GM12801 (cell line): ENCODE measurements at regions not wholly inside any gene's neighbourhood (a gene's known extent, or its start where the extent isn't known, plus 50 kb on each side); places are given as distances from the start of the nearest gene placed in this dataset.

Experiments used
- CTCF ChIP-seq: IDR thresholded peaks from one replicate; pipeline ENCODE4 v1.5.1; 2011; ENCODE audit warnings: control low read depth; ENCODE audit not compliant: insufficient read length; ENCODE audit errors: extremely low read depth

GRCh38 chr17:5975661-5976060 lies 94.5 kb upstream of the WSCD1 start:
- TF ChIP-seq CTCF = no peak

GRCh38 chr17:5976251-5976650 lies 93.9 kb upstream of the WSCD1 start:
- TF ChIP-seq CTCF = no peak

GRCh38 chr17:5978496-5978895 lies 91.7 kb upstream of the WSCD1 start:
- TF ChIP-seq CTCF = no peak

- no peak for TF ChIP-seq CTCF
These were observed 89.2 kb upstream of the WSCD1 start for GRCh38 chr17:5980941-5981340.

GRCh38 chr17:5986644-5987043 lies 83.5 kb upstream of the WSCD1 start:
- TF ChIP-seq CTCF = no peak

GRCh38 chr17:6000426-6000825 lies 69.8 kb upstream of the WSCD1 start:
- no peak for TF ChIP-seq CTCF

GRCh38 chr17:6005939-6006338 lies 64.2 kb upstream of the WSCD1 start:
- TF ChIP-seq CTCF = no peak

GRCh38 chr17:6011206-6011605 lies 59.0 kb upstream of the WSCD1 start:
- no peak for TF ChIP-seq CTCF
